ENCODE measurements at regions not wholly inside any gene's neighbourhood (a gene's known extent, or its start where the extent isn't known, plus 50 kb on each side); places are given as distances from the start of the nearest gene placed in this dataset.

DNA sequence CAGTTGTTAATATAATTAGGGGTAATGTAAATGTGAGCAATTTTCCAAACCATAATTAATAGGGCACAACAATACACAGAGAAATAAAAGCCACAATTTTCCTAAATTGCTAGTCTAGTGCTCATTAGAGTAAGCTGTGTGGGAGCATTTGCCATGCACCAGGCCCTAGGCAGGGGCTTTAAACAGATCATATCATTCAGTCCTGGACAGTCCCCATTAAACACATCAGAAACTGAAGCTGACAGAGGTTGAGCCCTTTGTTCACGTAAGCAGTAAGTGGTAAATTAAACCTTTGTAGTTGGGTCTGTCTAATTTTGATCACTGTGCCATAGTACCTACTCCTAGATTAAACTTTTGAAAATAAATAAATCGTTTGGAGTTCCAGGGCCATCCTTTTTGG lies 931.1 kb downstream of the C6orf118 start:
- H3K9me3 ChIP-seq = peaks cover 0 to 9% (median 0%) of the 10 kb centered on the region in 3 donors
- no peaks in the 10 kb centered on the region for H3K36me3 ChIP-seq
- H3K4me1 ChIP-seq = no peaks in the 10 kb centered on the region
- WGBS, 2 donors (ENCODE audit: low coverage in 1 of 2) = 71 to 75% methylated on average over 2 of the region's 2 CpGs
- TF ChIP-seq POLR2A (IDR thresholded peaks at IDR 0.05) = no peak
- TF ChIP-seq EP300 (IDR thresholded peaks at IDR 0.05) = no peak
- no peak for TF ChIP-seq POLR2AphosphoS5 (IDR thresholded peaks at IDR 0.05)
- TF ChIP-seq, protein P1, sequence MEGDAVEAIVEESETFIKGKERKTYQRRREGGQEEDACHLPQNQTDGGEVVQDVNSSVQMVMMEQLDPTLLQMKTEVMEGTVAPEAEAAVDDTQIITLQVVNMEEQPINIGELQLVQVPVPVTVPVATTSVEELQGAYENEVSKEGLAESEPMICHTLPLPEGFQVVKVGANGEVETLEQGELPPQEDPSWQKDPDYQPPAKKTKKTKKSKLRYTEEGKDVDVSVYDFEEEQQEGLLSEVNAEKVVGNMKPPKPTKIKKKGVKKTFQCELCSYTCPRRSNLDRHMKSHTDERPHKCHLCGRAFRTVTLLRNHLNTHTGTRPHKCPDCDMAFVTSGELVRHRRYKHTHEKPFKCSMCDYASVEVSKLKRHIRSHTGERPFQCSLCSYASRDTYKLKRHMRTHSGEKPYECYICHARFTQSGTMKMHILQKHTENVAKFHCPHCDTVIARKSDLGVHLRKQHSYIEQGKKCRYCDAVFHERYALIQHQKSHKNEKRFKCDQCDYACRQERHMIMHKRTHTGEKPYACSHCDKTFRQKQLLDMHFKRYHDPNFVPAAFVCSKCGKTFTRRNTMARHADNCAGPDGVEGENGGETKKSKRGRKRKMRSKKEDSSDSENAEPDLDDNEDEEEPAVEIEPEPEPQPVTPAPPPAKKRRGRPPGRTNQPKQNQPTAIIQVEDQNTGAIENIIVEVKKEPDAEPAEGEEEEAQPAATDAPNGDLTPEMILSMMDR (IDR thresholded peaks at IDR 0.05) = no peak
- H3K4me3 ChIP-seq = no peak overlapping the region
- H3K27me3 ChIP-seq = no peaks in the 10 kb centered on the region
- H3K27ac ChIP-seq = no peak overlapping the region
- no peak for ATAC-seq

DNA sequence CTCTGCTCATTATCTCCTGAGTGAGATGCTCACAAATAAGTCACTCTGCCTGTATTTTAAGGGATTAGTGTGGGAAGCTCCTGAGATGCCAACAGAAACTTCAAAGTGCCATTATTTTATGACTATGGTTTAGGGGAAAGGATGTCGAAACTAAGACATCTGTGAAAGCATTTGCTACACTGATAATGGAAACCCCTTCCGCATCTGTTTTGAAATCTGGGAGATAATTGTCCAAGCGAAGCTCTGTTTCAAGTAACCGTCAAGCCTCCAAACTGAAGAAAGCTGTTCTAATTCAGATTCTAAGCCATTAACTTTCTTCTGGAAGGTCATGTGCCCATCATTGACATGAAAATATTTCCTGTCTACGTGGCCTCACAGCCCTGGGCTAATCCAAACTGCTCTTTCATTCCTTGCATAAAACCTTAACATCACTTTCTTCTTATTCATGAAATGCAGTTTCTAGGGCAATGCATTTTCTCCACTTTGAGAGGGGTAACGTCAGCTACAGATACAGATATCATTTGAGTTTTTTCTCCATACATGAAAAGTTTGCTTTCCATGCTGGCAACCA lies 932.0 kb downstream of the C6orf118 start:
- H3K4me3 ChIP-seq = no peak overlapping the region
- H3K9me3 ChIP-seq = peaks cover 0 to 9% (median 0%) of the 10 kb centered on the region in 3 donors
- TF ChIP-seq, protein P1 (IDR thresholded peaks at IDR 0.05) = no peak
- no peaks in the 10 kb centered on the region for H3K4me1 ChIP-seq
- no peak overlapping the region for H3K27ac ChIP-seq
- WGBS, 2 donors (ENCODE audit: low coverage in 1 of 2) = 74 to 92% methylated on average over 6 of the region's 6 CpGs
- H3K36me3 ChIP-seq = no peaks in the 10 kb centered on the region
- no peaks in the 10 kb centered on the region for H3K27me3 ChIP-seq
- ATAC-seq = no peak

DNA sequence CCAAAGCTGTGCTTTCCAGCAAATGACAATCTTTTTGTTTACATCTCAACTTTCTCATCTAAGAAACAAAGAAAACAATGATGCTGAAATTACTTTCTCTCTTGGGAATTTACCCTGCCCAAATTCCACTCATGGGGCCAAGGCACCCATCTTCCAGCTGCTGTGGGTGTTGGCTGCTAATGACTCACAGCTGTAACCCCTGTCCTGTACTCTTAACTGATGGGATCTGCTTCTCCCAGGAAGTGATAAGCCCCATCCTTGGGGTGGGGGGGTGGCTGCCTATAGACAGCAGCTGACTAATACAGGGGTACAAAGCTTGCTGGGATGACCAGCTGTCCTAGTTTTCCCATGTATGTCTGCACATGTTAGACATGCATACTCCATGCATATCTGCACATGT lies 938.6 kb downstream of the C6orf118 start:
- TF ChIP-seq, protein P1 (IDR thresholded peaks at IDR 0.05) = no peak
- no peak for TF ChIP-seq POLR2A (IDR thresholded peaks at IDR 0.05)
- no peak for TF ChIP-seq POLR2AphosphoS5 (IDR thresholded peaks at IDR 0.05)
- no peak for TF ChIP-seq EP300 (IDR thresholded peaks at IDR 0.05)
- no peak overlapping the region for H3K27ac ChIP-seq
- no peaks in the 10 kb centered on the region for H3K4me1 ChIP-seq
- H3K27me3 ChIP-seq = no peaks in the 10 kb centered on the region
- no peak overlapping the region for H3K4me3 ChIP-seq
- ATAC-seq = no peak
- H3K36me3 ChIP-seq = no peaks in the 10 kb centered on the region
- no peaks in the 10 kb centered on the region for H3K9me3 ChIP-seq

DNA sequence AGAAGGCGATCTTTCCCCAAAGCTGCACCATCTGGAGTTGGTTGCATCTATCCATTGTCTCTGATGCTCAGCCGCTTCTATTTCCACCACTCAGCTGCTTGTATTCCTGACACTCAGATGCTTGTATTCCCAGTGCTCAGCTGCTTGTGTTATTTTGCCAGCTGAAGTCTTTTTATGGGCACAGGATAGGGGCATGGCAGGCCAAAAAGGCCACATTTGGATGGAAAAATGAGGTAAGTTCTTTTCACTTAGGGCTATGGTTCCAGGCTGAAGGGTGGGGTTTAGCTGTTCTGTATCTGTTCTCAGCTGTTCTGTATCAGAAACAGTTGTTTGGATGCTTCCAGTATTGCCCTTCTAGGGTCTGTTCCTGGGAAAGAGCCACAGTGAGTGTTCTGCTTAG lies 944.9 kb downstream of the QKI start:
- WGBS, 2 donors (ENCODE audit: low coverage in 1 of 2) = 89% methylated on average over 1 of the region's 2 CpGs

DNA sequence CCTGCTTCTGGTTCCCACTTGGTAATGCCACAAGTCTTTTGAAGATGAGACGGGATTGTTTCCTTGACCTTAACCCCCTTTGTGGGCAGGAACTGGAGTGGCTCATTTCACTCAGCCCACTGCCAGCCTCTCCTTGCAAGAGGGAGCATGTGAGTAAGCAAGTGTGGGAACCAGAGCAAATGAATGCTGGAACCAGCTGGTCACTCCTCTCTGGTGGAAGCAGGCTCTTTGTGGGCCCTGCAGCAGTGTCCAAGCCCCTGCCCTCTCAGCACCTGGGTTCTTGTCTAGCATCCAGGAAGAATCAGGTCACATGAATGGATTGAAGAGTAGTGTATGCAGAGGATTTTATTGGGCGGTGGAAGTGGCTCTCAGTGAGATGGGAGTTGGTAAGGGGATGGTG lies 944.5 kb downstream of the QKI start:
- 33 to 100% methylated on average over 1 of the region's 2 CpGs for WGBS, 2 donors (ENCODE audit: low coverage in 1 of 2)
- ATAC-seq = no peak
- Histone ChIP-seq H3K36me3 (no peaks in the 10 kb centered on the region), H3K27ac (no peak overlapping the region), H3K27me3 (no peaks in the 10 kb centered on the region), H3K4me1 (no peaks in the 10 kb centered on the region), H3K4me3 (no peak overlapping the region), H3K9me3 (peaks cover 0 to 13% (median 0%) of the 10 kb centered on the region in 3 donors)
- TF ChIP-seq POLR2A (IDR thresholded peaks at IDR 0.05) (no peak), POLR2AphosphoS5 (IDR thresholded peaks at IDR 0.05) (no peak), EP300 (IDR thresholded peaks at IDR 0.05) (no peak)
- TF ChIP-seq, protein P1 (IDR thresholded peaks at IDR 0.05) = no peak

More for the DNA sequence above, 944.9 kb downstream of the QKI start:
- H3K36me3 ChIP-seq = no peaks in the 10 kb centered on the region
- TF ChIP-seq POLR2A (IDR thresholded peaks at IDR 0.05) (no peak), EP300 (IDR thresholded peaks at IDR 0.05) (no peak)
- no peak overlapping the region for H3K4me3 ChIP-seq
- no peaks in the 10 kb centered on the region for H3K4me1 ChIP-seq
- no peak for ATAC-seq
- H3K27me3 ChIP-seq = no peaks in the 10 kb centered on the region
- H3K9me3 ChIP-seq = peaks cover 0 to 13% (median 0%) of the 10 kb centered on the region in 3 donors
- no peak overlapping the region for H3K27ac ChIP-seq
